K562 (cell line): ENCODE measurements at regions not wholly inside any gene's neighbourhood (a gene's known extent, or its start where the extent isn't known, plus 50 kb on each side); places are given as distances from the start of the nearest gene placed in this dataset.

Experiments
- GABPA ChIP-seq: fragments of 200-800 bp; sonication (Bioruptor generic); conservative IDR thresholded peaks from 2 replicates; pipeline ENCODE4 v1.6.1; 2016; ENCODE audit warnings: low read depth, missing genetic modification characterization, missing compliant biosample characterization
- GTF2E2 ChIP-seq: fragments of 200-800 bp; sonication (Bioruptor generic); IDR thresholded peaks from 2 replicates; pipeline ENCODE4 v1.6.1; 2016; ENCODE audit warnings: missing genetic modification characterization, missing compliant biosample characterization
- MITF ChIP-seq: IDR thresholded peaks from 2 replicates; pipeline ENCODE4 v1.6.1; 2014; ENCODE audit warnings: antibody characterized with exemption

- TF ChIP-seq GABPA (tag), result no peak
- no peak for TF ChIP-seq MITF
- TF ChIP-seq GTF2E2 (tag), result no peak
Observed at GRCh38 chr7:156400046-156400445, 240.5 kb upstream of the RNF32 start.
